IMR-90 (cell line): ENCODE measurements at regions not wholly inside any gene's neighbourhood (a gene's known extent, or its start where the extent isn't known, plus 50 kb on each side); places are given as distances from the start of the nearest gene placed in this dataset.
"Not testable (repeated sequence)": the region's sequence is repeated elsewhere in the genome, so short reads cannot be mapped to it uniquely, and the experiment has no call there.

ENCODE experiments used
- CTCF ChIP-seq: conservative IDR thresholded peaks from 2 replicates; pipeline ENCODE4 v1.5.1; 2012; ENCODE audit warnings: mild to moderate bottlenecking, low read depth, low read length, improper control_type of control experiment
- POLR2A ChIP-seq: IDR thresholded peaks from 2 replicates; pipeline ENCODE4 v1.6.1; 2012; ENCODE audit warnings: mild to moderate bottlenecking, low read depth, low read length
- TF ChIP-seq, protein P1 (sequence below): fragments of 150-350 bp; IDR thresholded peaks from 2 replicates; pipeline ENCODE4 v1.6.1; 2017; ENCODE audit warnings: mild to moderate bottlenecking, antibody characterized with exemption, low read length, low read depth

DNA sequence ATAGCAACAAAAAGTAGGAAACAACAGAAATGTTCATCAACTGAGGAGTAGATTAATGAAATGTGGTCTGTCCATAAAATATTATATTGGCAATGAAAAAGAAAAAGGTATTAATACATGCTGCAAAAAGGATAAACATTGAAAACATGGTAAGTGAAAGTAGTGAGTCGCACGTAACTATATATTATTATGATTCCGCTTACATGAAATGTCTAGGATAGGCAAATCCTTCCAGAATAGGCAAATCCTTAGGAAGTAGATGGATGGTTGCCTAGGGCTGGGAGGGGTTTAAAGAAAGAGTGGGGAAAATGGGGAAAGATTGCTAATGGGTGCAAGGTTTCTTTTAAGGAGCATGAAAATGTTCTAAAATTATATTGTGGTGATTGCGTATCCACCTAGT is 198.1 kb upstream of the WSB1 start:
- TF ChIP-seq CTCF, POLR2A: not testable (repeated sequence)
- TF ChIP-seq, protein P1, sequence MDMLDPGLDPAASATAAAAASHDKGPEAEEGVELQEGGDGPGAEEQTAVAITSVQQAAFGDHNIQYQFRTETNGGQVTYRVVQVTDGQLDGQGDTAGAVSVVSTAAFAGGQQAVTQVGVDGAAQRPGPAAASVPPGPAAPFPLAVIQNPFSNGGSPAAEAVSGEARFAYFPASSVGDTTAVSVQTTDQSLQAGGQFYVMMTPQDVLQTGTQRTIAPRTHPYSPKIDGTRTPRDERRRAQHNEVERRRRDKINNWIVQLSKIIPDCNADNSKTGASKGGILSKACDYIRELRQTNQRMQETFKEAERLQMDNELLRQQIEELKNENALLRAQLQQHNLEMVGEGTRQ, result not testable (repeated sequence)
